Fibroblast of lung (primary cell): ENCODE measurements at regions not wholly inside any gene's neighbourhood (a gene's known extent, or its start where the extent isn't known, plus 50 kb on each side); places are given as distances from the start of the nearest gene placed in this dataset.

Experiments
- DNase-seq, 2 donors: peaks; one replicate each; pipeline versions ENCODE4 v3.0.0 to v3.0.0-alpha.2; 2010; ENCODE audit warnings: low read depth in 2 of 2
- H2AFZ ChIP-seq: 2 replicates; pipeline ENCODE4 v1.5.1; 2012; ENCODE audit warnings: low read length, control low read depth, inconsistent platforms
- H3K27ac ChIP-seq: 2 replicates; pipeline ENCODE4 v1.5.1; 2011; ENCODE audit warnings: low read length, control low read depth; ENCODE audit not compliant: insufficient read depth
- H3K27me3 ChIP-seq: 2 replicates; pipeline ENCODE4 v1.5.1; 2011; ENCODE audit warnings: mild to moderate bottlenecking, low read length; ENCODE audit not compliant: control insufficient read depth, insufficient read depth
- H3K36me3 ChIP-seq: 2 replicates; pipeline ENCODE4 v1.5.1; 2011; ENCODE audit warnings: low read length; ENCODE audit not compliant: control insufficient read depth, insufficient read depth
- H3K4me1 ChIP-seq: 2 replicates; pipeline ENCODE4 v1.5.1; 2011; ENCODE audit warnings: low read length; ENCODE audit not compliant: control insufficient read depth, insufficient read depth; ENCODE audit errors: extremely low read depth
- H3K4me2 ChIP-seq: 2 replicates; pipeline ENCODE4 v1.5.1; 2011; ENCODE audit warnings: low read length, control low read depth; ENCODE audit not compliant: insufficient read depth; ENCODE audit errors: extremely low read depth
- H3K4me3 ChIP-seq, 4 experiments: fragments of 200-600 bp in 1 of 4; sonication (generic) in 1 of 4; replicated peaks in 1 of 4; 2 replicates each; pipeline ENCODE4 v1.5.1; 2011 to 2016; ENCODE audit warnings: low read length in 4 of 4, low read depth in 3 of 4, mild to moderate bottlenecking in 3 of 4, control low read depth in 2 of 4, inconsistent platforms in 1 of 4, mixed read lengths in 1 of 4; ENCODE audit not compliant: insufficient read depth in 1 of 4; ENCODE audit errors: control extremely low read depth in 1 of 4
- H3K79me2 ChIP-seq: 2 replicates; pipeline ENCODE4 v1.5.1; 2012; ENCODE audit warnings: mild to moderate bottlenecking, low read length, inconsistent platforms; ENCODE audit not compliant: control insufficient read depth, insufficient read depth
- H3K9ac ChIP-seq: 2 replicates; pipeline ENCODE4 v1.5.1; 2011; ENCODE audit warnings: mild to moderate bottlenecking, low read length, control low read depth; ENCODE audit not compliant: insufficient read depth
- H3K9me3 ChIP-seq: 2 replicates; pipeline ENCODE4 v1.5.1; 2012; ENCODE audit warnings: low read depth, low read length; ENCODE audit not compliant: control insufficient read depth, insufficient read depth
- H4K20me1 ChIP-seq: 2 replicates; pipeline ENCODE4 v1.5.1; 2011; ENCODE audit warnings: low read length; ENCODE audit not compliant: control insufficient read depth, insufficient read depth; ENCODE audit errors: extremely low read depth
- EZH2 ChIP-seq: IDR thresholded peaks from 2 replicates; pipeline ENCODE4 v1.5.1; 2012; ENCODE audit warnings: low read length, control low read depth, mild to moderate bottlenecking; ENCODE audit errors: missing control alignments
- TF ChIP-seq, protein P1 (sequence below), 2 donors: IDR thresholded peaks in 1 of 2; conservative IDR thresholded peaks in 1 of 2; 1 replicate in 1 of 2; 2 replicates in 1 of 2; pipeline ENCODE4 v1.5.1; 2011 to 2012; ENCODE audit warnings: low read length in 2 of 2, control low read depth in 1 of 2, inconsistent platforms in 1 of 2, low read depth in 1 of 2, mild to moderate bottlenecking in 1 of 2

DNA sequence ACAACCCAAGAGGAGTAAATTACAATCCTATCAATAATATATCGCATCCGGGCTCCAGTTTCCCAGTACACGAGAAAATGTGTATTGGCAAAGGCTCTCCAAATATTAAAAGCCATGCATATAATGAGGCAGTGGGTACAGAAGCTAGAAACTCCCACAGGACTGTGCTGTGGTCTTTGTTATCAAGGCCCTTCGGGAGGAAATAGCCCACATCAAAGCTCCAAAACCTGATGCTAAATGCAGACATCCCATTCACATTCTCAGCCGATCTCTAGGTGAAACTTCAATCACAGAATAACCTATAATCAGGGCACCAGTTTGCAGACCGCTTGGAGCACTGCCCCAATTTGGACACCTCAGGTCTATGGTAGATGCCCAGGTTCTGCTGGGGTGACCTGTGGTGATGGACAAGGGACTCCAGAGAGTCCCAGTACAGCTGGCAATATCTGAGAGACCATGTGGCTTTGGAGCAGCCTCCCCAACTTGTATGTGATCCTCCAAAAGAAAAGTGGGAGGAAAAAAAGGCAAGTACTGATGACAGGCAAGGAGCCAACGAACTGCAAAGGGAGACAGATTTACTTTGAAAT, 148.8 kb upstream of the CAMK1G start:
- Histone ChIP-seq H3K4me3 (no peak overlapping the region), H3K4me2 (no peak overlapping the region), H3K9ac (no peak overlapping the region), H3K79me2 (no peaks in the 10 kb centered on the region), H3K27ac (no peak overlapping the region), H3K4me1 (no peaks in the 10 kb centered on the region), H4K20me1 (no peaks in the 10 kb centered on the region), H2AFZ (no peak overlapping the region), H3K9me3 (no peaks in the 10 kb centered on the region), H3K36me3 (no peaks in the 10 kb centered on the region), H3K27me3 (no peaks in the 10 kb centered on the region)
- no peak for DNase-seq
- no peak for TF ChIP-seq EZH2
- TF ChIP-seq, protein P1, sequence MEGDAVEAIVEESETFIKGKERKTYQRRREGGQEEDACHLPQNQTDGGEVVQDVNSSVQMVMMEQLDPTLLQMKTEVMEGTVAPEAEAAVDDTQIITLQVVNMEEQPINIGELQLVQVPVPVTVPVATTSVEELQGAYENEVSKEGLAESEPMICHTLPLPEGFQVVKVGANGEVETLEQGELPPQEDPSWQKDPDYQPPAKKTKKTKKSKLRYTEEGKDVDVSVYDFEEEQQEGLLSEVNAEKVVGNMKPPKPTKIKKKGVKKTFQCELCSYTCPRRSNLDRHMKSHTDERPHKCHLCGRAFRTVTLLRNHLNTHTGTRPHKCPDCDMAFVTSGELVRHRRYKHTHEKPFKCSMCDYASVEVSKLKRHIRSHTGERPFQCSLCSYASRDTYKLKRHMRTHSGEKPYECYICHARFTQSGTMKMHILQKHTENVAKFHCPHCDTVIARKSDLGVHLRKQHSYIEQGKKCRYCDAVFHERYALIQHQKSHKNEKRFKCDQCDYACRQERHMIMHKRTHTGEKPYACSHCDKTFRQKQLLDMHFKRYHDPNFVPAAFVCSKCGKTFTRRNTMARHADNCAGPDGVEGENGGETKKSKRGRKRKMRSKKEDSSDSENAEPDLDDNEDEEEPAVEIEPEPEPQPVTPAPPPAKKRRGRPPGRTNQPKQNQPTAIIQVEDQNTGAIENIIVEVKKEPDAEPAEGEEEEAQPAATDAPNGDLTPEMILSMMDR (conservative IDR thresholded peaks at IDR 0.05 in 1 of 2, IDR thresholded peaks at IDR 0.05 in 1 of 2; ENCODE audit: low read depth in 1 of 2, low read length in 2 of 2) = no peak

DNA sequence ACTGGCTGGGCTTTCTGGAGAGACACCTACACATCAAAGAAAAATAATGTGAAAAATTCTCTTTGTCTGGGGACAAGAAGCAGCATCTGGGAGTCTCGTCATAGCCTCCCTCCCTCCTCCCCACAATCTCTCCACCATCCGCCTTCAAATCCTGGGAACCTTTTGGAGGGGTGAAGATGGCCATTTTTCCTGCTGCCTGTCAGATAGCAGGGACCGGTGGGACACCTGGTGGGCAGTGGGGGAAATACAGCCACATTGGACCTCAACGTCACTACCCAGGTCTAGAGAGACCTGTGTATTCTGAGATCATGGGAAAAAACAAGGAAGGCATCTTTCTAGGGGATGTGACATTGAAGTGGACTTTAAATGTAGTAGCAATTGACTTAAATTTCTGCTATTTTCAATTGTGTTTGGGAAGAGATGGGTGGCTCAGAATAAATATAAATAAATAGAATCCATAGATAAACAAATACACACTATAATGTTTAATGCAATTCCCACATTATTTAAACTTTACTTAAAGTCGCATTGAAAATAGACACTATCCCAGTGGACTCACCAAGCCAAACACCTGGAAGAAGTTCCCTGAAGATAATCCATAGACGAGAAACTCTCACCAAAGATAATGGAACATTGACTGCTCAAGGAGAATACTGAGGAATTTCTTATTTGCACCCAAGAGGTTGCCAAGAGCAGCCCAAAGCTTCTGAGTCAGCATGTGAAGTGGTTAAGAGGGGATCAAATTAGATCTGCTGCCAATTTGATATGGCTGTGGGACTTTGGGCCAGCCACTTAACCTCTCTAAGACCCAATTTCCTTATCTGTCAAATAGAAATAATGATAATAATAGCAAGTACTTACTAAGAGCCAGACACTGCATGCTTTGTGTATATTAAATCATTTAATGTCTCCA, 147.6 kb upstream of the CAMK1G start:
- Histone ChIP-seq H4K20me1 (no peaks in the 10 kb centered on the region), H3K4me1 (no peaks in the 10 kb centered on the region), H3K27ac (no peak overlapping the region), H3K36me3 (no peaks in the 10 kb centered on the region), H3K79me2 (no peaks in the 10 kb centered on the region), H3K9me3 (no peaks in the 10 kb centered on the region), H2AFZ (no peak overlapping the region), H3K27me3 (no peaks in the 10 kb centered on the region), H3K4me2 (no peak overlapping the region), H3K9ac (no peak overlapping the region), H3K4me3 (no peak overlapping the region)
- peak; percentile 69 to 74 for DNase-seq
- TF ChIP-seq, protein P1 (conservative IDR thresholded peaks at IDR 0.05 in 1 of 2, IDR thresholded peaks at IDR 0.05 in 1 of 2; ENCODE audit: low read depth in 1 of 2, low read length in 2 of 2) = peak; percentile 96 to 99
- no peak for TF ChIP-seq EZH2

DNA sequence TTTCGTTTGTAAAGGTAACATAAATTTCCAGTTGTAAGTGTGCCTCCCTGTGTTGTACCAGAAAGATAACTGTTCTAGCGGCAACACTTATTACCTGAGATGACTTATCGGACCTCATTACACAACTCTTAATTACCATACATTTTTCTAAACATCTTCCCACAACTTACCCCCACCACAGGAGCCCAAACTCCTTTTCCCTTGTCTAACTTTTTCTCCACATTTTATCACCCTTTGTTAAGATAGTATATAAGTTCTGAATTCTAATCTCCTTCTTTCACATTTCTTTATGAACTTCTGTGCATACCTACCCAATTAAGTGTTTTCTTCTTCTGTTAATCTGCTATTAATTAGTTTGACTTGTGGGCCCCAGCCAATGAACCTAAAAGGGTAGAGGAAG, 143.7 kb upstream of the CAMK1G start:
- Histone ChIP-seq H4K20me1 (no peaks in the 10 kb centered on the region), H3K9ac (no peak overlapping the region), H3K9me3 (no peaks in the 10 kb centered on the region), H3K4me2 (no peak overlapping the region), H3K27ac (no peak overlapping the region), H3K4me1 (no peaks in the 10 kb centered on the region), H3K36me3 (no peaks in the 10 kb centered on the region), H3K27me3 (no peaks in the 10 kb centered on the region), H3K79me2 (no peaks in the 10 kb centered on the region), H3K4me3 (no peak overlapping the region), H2AFZ (no peak overlapping the region)
- no peak for TF ChIP-seq EZH2
- TF ChIP-seq, protein P1 (conservative IDR thresholded peaks at IDR 0.05 in 1 of 2, IDR thresholded peaks at IDR 0.05 in 1 of 2; ENCODE audit: low read depth in 1 of 2, low read length in 2 of 2) = no peak
- DNase-seq = no peak
